HG03442 (cell line): ENCODE measurements at regions not wholly inside any gene's neighbourhood (a gene's known extent, or its start where the extent isn't known, plus 50 kb on each side); places are given as distances from the start of the nearest gene placed in this dataset.

ENCODE experiments used
- ATAC-seq: cut with Tn5 transposase; IDR thresholded peaks from one replicate; pipeline ENCODE4 v1.9.1; 2021; ENCODE audit warnings: mild to moderate bottlenecking, moderate library complexity; ENCODE audit not compliant: unreplicated experiment

GRCh38 chr3:34219556-34219955, 421.1 kb downstream of the PDCD6IP start:
- ATAC-seq, result no peak

GRCh38 chr3:34225821-34226366, 427.5 kb downstream of the PDCD6IP start:
- ATAC-seq, result no peak

- ATAC-seq, result no peak
Observed at GRCh38 chr3:34229876-34230275, 431.4 kb downstream of the PDCD6IP start.

- no peak for ATAC-seq
Observed at GRCh38 chr3:34235096-34235495, 436.7 kb downstream of the PDCD6IP start.

- peak; percentile 68 for ATAC-seq
Observed at GRCh38 chr3:34237946-34238345, 439.5 kb downstream of the PDCD6IP start.

GRCh38 chr3:34238407-34238806, 440.0 kb downstream of the PDCD6IP start:
- peak; percentile 35 for ATAC-seq

DNA sequence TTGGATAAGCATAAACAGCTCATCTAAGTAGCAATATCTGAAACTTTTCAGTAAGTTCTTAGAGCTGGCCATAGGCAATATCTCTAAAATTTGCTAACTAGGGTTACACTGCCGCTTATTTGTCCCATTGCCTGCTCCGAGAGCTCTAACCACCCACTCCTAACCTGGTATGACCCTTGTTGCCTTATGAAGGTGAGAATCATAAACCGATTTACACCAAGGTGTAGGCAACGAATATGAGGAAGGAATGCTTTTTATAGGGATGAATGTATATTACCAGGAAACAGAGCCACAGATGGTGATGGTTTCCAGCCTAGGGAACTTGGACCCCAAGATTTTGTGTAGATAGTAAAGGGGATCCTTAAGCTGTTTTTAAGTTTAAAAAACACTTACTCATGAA, 440.9 kb downstream of the PDCD6IP start:
- no peak for ATAC-seq

- no peak for ATAC-seq
Observed at GRCh38 chr3:34239875-34240274, 441.4 kb downstream of the PDCD6IP start.

DNA sequence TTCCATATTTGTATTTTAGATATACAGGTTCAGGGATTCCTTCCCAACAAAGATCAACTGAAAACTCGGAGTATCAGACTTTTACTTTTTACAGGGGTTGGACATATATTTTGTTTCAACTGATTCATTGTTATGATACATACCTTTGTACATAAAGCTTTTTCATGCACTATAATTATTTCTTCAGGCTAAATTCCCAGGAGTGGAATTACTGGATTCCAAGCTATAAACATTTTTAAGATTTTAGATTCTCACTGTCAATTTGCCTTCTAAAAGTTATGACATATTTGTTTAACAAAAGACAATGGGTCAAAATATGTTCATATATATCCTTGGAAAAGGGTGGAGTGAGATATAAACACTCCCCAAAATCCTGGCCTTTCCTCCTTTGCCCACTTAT, 449.0 kb downstream of the PDCD6IP start:
- ATAC-seq, result no peak

GRCh38 chr3:34248352-34248751, 449.9 kb downstream of the PDCD6IP start:
- peak; percentile 85 for ATAC-seq

- no peak for ATAC-seq
Observed at GRCh38 chr3:34254285-34254684, 455.9 kb downstream of the PDCD6IP start.

GRCh38 chr3:34256021-34256420, 457.6 kb downstream of the PDCD6IP start:
- no peak for ATAC-seq

- no peak for ATAC-seq
Observed at GRCh38 chr3:34256791-34257190, 458.4 kb downstream of the PDCD6IP start.

- ATAC-seq, result no peak
Observed at GRCh38 chr3:34258271-34258998, 460.0 kb downstream of the PDCD6IP start.

DNA sequence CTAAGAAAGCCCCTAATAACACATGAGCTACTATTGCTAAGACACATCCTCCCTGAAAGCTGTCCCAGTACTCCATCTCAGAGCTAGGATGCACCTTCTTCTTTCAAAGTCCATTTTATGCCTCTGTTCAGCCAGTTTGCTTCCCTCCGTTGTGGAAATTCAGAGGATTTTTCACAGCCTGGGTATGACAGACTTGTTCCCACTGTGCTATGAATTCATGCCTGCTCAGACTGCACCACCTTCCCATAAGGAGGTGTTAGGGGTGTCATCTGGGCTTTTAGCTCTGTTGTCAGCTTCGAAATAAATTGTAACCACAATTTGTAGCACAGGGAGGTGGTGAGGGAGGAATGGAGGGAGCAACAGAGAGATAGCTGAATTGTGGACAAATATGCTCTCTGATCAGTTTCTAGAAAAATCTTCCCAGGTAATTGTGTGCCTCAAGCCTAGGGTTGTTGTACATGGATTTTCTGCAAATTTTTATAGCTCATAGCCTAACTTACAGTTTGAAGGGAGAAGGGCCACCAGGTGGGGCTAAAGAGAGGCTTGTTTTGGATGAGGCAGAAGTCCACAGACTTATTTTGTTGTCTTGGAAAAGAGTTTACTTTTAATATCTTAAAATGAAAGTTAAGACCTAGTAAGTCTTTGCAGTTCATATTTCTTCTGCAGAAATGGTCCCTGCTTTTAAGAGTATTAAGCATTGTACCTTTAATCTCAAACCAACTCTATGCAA, 462.0 kb downstream of the PDCD6IP start:
- ATAC-seq, result peak; percentile 30

- ATAC-seq, result no peak
Observed at GRCh38 chr3:34261001-34261385, 462.6 kb downstream of the PDCD6IP start.

DNA sequence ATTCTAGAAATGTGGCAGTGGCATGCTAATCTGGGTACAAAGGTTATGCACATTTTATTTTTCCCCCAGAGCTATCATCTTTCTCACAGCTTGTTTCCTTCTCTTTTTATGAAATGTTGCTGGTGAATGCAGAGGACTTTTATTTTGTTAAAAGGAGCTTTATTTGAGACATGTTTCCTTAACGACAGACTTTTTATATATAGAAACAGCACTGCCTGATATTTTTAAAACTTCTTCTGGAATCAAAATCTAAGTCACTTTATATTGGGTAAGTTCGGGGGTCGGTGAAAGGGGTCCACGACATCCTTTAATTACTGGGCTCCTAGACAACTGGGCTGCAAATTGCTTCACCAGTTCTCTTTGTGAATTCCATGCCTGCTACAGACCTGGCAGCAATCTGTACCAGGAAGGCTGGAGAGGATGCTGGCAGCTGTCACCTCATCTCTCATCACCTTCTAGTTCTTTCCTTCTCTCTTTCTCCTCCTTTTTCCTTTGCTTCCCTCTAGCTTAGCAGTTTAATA, 464.7 kb downstream of the PDCD6IP start:
- ATAC-seq, result no peak

GRCh38 chr3:34264337-34265041, 466.1 kb downstream of the PDCD6IP start:
- no peak for ATAC-seq

DNA sequence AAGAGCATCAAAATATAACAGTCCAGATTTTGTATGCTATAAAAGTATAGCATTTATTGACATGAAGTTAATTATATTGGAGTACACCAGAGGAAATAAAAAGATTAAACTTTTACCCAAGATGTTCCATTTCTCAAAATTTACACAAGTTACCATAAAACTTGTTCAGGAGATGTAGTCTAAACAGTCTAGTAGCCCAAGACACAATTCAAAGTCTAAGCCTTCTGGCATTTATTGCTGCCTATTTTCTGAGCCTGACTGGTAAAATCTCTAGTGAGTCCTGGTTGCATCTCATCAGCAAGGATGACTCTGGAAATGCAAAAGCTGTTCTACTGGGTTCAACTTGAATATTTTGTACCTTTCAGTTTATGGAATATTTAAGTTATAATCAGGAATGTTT, 468.7 kb downstream of the PDCD6IP start:
- no peak for ATAC-seq

DNA sequence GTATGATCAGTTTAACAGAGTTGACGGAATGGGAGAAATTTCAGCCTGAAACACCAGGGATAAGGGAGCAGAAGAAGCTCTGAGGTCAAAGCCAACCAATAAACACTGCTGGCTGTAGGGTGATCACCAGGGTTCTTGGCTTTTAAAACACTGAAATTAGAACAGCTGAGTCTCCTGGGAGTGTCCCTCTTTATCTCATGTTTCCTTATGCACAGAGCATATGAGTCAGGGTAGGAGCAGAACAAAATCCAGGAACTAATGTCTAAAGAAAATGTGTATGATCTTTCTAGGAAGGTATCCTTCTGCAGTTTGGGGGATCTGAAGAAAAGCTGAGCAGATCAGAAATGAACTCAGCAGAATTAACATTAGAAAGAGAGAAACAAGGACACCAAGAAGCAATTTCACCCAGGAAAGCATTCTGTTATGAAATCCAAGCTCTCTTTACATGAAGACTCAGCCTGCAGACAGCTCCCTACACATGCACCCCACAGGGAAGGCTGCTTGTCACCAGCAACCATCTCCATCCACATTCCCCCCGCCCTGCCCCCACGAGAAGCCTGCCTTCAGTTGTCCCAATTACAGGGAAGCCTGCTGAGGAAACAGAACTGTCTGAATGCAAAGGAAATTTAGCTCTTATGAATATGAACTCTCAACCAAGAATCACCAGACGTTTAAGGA, 469.7 kb downstream of the PDCD6IP start:
- no peak for ATAC-seq

DNA sequence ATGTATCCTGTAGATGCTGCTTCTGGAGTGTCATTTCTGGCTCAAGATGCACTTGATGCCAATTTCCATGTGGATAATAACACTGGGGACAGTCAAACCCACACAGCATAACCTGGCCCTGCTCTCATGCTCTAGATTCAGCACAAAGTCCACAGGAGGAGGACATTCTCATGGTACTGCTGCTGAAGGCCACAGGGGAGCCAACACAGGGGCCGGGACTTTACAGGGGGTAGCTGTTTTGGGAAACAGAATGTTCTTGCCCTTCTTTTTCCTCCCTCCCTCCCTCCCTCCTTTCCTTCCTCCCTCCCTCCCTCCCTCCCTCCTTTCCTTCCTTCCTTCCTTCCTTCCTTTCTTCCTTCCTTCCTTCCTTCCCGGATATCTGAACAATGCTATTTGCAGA, 477.4 kb downstream of the PDCD6IP start:
- ATAC-seq, result no peak
